GM12875 (cell line): ENCODE measurements at regions not wholly inside any gene's neighbourhood (a gene's known extent, or its start where the extent isn't known, plus 50 kb on each side); places are given as distances from the start of the nearest gene placed in this dataset.

Experiments used
- H3K4me3 ChIP-seq: one replicate; pipeline ENCODE4 v1.5.1; 2011; ENCODE audit warnings: low read depth, low read length, control low read depth
- CTCF ChIP-seq: IDR thresholded peaks from 2 replicates; pipeline ENCODE4 v1.5.1; 2011; ENCODE audit warnings: low read depth, mild to moderate bottlenecking, control low read depth, inconsistent platforms, low read length, moderate library complexity, borderline replicate concordance; ENCODE audit not compliant: insufficient read depth

DNA sequence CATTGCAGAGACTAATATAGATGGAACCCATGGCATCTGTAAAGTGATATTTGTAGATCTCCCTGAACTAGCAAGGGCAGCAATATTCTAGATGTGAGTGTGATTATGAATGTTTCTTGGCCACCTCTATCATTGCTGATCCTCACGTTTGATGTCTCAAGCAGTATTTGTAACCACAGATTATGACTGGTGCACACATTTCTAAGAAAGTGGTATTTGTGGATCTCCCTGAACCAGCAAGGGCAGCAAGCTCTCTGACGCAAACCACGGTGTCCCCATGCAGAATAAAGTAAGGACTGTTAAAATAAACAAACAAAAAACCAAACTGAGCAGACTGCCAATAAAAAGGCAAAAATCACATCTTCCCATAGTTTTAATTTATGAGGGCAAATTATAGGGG is 301.3 kb downstream of the CSNK1G3 start:
- H3K4me3 ChIP-seq = no peak overlapping the region
- TF ChIP-seq CTCF = no peak

GRCh38 chr5:123811831-123812230 is 299.9 kb downstream of the CSNK1G3 start:
- TF ChIP-seq CTCF = no peak
- no peak overlapping the region for H3K4me3 ChIP-seq

DNA sequence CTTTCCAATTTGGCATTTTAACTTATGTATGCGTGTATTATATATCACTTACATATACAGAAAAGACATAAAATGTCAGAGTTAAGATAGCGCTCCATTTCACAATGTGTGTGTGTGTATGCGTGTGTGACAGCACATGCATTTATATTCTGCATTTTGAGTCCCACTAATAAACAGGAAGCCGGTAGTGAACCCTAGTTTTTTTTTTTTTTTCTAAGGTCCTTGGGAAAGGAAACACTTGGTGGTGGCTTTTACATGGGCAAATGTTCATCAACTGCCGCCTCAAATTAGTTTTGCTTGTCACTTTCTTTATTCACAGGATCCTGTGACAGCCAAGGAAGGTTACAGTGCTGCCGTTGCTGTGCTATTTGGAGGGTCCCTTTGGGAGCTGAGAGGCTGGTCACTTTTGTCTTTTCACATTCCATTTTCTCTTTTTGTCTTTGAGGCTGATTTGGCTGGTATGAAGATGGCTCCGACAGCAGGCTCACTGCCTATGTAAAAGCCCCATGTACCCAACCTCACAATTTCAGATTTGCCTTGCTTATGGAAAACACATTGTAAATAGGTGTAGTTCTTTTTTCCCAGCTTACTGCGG is 298.9 kb downstream of the CSNK1G3 start:
- no peak for TF ChIP-seq CTCF

DNA sequence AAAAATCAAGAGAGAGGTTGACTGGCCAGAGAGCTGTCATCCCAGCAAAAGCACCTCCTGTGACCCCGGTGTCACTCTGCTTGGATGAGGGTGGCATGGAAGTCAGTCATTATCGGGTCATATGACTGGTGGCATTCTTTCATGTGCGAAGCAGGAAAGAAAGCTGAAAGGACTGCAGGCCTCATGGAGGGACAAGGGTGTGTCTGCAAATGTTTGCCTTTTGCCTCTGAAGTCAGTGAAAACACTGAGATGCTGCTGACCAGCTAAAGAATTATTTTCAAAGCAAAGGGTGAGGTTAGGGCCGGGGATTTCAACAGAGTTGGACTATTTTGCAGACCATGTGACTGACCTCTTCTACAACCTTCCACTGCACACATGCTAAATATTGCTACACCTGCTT is 298.3 kb downstream of the CSNK1G3 start:
- no peak for TF ChIP-seq CTCF
- no peak overlapping the region for H3K4me3 ChIP-seq

More for the DNA sequence above, 298.9 kb downstream of the CSNK1G3 start:
- H3K4me3 ChIP-seq = no peak overlapping the region

- TF ChIP-seq CTCF = no peak
- H3K4me3 ChIP-seq = no peak overlapping the region
Observed at GRCh38 chr5:123809594-123810221, 297.7 kb downstream of the CSNK1G3 start.

DNA sequence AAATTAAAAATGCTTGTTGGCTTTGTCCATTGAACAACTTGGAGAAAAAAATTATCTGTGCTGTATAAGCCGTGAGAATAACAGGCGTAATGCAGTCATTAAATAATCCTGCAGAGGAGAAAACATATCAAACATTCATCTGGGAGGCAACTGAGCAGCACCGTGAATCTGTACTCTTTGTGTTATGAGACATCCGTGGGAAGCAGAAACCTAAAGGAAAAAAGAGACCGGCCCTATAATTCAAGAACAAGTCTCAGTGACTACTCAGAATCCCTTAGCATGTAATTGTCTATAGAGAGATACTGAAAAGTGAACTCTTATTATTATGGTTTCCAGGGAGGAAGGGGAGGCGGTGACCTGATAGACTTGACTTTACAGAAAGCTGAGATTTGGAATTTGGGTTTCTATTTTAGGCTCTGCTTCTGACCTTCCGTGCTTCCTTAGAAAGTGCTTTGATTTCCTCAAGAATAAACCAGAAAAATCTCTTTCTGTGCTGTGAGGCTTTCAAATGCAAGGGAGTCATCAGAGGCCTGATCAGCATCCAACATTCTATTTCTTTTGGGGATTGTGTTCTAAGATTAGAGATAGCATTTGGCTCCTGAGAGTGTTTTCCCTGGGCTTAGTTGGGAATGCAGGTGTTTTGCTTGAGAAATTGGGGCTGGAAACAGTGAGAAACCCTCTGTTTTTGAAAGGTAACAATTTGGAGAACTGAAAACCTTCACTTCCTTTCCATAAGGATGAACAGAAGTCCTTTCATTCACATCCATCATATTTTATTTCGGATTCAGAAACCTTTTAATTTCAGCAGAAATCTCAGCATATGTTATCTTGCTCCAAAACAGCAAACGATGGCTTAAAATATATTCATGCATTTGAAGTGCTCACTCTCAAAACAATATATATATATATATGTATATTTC is 296.7 kb downstream of the CSNK1G3 start:
- no peak overlapping the region for H3K4me3 ChIP-seq
- no peak for TF ChIP-seq CTCF
